Testis (tissue), 2 donors: ENCODE measurements at regions not wholly inside any gene's neighbourhood (a gene's known extent, or its start where the extent isn't known, plus 50 kb on each side); places are given as distances from the start of the nearest gene placed in this dataset.

Experiments
- POLR2A ChIP-seq: fragments of 450-650 bp; IDR thresholded peaks from one replicate; pipeline ENCODE4 v1.6.1; 2017; ENCODE audit warnings: antibody characterized with exemption, mild to moderate bottlenecking, moderate library complexity
- TF ChIP-seq, protein P1 (sequence below), 3 experiments: fragments of 450-650 bp in 2 of 3; fragments of 200-600 bp in 1 of 3; sonication (generic) in 1 of 3; IDR thresholded peaks; one replicate each; pipeline ENCODE4 v1.5.1; 2016 to 2019; ENCODE audit warnings: antibody characterized with exemption in 3 of 3, mild to moderate bottlenecking in 2 of 3, moderate library complexity in 1 of 3

DNA sequence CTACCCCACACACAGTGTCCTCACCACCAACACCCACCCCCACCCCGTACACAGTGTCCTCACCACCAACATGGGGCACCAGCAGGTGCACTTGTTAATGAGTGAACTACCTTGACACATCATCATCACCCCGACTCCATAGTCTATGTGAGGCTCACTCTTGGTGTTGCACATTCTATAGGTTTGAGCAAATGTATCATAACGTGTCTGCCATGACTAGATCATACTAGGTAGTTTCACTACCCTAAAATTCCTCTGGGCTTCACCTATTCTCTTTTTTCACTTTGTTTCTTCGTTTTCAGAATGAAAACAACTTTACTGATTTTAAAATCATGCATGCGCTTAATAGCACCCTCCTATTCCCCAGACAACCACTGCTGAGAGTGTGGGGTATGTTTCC, 102.6 kb upstream of the SLC6A6 start:
- TF ChIP-seq, protein P1, sequence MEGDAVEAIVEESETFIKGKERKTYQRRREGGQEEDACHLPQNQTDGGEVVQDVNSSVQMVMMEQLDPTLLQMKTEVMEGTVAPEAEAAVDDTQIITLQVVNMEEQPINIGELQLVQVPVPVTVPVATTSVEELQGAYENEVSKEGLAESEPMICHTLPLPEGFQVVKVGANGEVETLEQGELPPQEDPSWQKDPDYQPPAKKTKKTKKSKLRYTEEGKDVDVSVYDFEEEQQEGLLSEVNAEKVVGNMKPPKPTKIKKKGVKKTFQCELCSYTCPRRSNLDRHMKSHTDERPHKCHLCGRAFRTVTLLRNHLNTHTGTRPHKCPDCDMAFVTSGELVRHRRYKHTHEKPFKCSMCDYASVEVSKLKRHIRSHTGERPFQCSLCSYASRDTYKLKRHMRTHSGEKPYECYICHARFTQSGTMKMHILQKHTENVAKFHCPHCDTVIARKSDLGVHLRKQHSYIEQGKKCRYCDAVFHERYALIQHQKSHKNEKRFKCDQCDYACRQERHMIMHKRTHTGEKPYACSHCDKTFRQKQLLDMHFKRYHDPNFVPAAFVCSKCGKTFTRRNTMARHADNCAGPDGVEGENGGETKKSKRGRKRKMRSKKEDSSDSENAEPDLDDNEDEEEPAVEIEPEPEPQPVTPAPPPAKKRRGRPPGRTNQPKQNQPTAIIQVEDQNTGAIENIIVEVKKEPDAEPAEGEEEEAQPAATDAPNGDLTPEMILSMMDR (IDR thresholded peaks at IDR 0.05): no peak
- TF ChIP-seq POLR2A: no peak
